TTC549 (cell line): ENCODE measurements at regions not wholly inside any gene's neighbourhood (a gene's known extent, or its start where the extent isn't known, plus 50 kb on each side); places are given as distances from the start of the nearest gene placed in this dataset.

Experiments used
- FAIRE-seq: peaks from 2 replicates; lab custom pipeline; 2012; peaks lifted over from hg19 to GRCh38; lab: Jason Lieb, UNC

DNA sequence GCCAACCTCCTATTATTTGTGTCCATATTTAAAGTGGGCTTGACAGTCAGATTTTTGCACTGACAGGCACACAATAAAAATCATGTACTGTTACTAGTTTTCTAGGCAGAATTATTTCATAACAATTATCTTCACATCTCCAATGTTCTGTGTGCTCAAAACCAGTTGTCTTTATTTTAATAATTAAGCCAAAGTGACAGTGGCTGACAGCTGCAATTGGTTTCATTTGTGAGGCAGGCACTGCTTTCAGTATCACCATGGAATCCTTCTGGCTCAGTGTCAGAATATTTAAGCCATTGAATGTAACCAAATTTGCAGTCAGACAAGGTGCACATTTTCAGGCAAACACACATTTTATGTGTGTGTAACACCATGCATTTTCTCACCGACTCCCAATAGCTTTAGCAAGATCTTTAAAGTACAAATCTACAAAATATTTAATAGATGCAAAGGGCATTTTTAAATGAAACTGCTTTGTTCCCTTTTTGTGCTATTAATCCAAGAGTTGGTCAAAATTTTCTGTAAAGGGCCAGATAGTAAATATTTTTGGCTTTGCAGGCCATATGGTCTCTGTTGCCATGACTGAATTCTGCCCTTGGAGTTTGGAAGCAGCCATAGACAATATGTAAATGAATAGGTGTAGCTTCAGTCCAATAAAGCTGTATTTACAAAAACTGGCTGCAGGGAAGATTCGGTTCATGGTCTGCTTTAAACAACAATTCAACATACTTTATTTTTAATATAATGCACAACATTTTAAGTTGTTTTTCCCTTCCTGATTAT is 486.0 kb downstream of the KCNJ2 start:
- FAIRE-seq: no peak

DNA sequence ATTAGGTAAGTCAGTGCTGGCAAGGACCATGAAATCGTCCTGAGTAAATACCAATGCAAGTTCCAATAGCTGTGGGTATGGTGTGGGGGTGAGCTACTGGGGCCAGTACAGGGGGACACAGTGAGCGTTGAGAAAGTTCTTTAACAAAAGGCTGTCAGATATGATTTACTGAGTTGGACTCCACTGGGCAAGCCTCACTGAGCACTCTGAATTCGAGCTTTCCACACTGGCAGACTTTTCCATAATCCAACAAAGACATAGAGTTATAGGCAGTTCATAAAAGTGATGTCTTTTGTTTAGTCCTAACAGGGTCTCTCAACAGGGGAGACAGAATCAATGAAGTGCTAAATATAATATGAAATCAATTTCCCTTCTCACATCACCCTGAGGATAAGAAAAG is 489.0 kb downstream of the KCNJ2 start:
- FAIRE-seq: no peak

DNA sequence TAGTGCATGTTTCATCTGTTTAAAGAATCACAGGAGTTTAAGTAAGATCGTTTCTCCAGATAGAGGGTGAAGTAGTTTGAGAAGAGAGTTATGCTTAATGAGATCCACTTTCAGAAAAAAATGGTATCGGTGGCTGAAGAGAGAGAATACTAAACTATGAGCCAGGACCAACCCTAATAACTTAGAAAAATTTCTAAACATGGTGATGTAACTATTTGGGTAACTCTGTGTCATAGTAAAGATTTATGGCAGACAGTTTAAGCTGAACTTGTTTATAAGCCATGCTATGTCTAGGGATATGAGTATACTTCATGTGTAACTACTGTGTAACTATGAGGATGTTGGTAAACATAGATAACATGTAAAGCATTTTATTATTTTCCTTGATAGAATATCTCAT is 489.5 kb downstream of the KCNJ2 start:
- no peak for FAIRE-seq

DNA sequence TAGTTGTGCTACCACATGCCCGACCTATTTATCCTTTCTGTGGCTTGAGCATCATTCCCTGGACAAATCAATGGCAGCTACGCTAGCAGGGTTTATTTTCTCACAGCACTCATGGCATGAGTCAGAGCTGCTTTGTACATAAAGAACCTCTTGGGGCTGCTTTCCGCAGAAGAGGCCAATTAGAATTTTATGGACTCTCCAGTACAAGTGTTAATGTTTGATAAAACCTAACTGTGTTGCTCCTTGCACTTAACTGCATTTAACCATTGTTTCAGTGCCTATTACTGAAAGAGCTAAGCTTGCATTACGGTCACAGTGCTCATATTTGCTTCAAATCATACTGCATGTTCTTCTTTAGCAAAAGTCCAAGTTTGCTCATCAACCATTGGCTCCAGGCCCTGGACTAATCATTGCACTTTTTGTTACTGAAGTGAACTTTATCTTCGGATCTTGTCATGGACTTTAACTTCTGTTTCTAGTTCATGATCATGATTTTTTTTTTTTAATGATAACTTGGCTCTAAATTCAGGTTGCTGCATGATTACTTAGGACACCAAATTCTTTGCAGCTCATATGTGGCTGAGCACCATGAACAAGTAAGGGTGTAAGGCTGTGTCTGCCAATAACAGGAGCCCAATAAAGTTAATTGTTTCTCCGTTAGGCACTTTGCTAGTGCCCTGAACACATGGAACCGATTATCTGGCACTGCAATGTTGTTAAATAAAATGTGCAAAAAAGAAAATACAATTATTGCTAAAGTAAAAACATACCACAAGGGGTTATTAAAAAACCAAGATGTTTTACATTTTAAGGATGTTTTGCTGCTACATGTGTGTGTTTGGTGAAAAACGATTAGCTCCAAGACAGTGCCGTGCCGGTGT is 492.2 kb downstream of the KCNJ2 start:
- FAIRE-seq: no peak

DNA sequence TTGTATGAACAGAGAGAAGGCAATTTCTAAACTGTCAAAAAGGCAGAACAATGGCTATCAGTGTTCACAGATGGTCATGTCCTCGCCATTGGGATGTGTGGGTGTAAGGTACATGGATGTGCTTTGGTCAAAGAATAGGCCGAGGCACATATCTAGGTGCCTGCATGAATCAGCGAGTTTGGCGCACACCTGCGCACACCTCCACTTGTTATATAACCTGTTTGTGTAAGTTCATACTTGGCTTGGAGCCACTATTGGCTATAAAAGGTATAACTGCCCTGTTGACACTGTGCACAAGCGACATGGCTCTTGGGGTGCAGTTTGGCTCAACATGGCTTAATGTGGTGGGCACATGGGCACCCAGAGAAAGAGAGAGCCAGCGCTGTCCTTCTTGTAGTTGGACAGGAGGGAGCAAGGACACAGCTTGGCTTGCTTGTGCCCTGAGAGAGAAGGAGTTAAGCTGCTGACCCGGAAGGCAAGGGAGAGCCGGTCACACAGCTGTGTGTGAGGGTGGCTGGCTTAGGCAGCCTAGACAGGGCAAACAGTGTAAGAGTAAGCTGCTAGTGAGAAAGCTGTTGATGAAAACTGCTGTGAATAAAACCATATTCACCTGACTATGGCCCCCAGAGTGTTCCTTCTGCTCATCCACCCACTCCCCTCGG is 499.1 kb downstream of the KCNJ2 start:
- no peak for FAIRE-seq

DNA sequence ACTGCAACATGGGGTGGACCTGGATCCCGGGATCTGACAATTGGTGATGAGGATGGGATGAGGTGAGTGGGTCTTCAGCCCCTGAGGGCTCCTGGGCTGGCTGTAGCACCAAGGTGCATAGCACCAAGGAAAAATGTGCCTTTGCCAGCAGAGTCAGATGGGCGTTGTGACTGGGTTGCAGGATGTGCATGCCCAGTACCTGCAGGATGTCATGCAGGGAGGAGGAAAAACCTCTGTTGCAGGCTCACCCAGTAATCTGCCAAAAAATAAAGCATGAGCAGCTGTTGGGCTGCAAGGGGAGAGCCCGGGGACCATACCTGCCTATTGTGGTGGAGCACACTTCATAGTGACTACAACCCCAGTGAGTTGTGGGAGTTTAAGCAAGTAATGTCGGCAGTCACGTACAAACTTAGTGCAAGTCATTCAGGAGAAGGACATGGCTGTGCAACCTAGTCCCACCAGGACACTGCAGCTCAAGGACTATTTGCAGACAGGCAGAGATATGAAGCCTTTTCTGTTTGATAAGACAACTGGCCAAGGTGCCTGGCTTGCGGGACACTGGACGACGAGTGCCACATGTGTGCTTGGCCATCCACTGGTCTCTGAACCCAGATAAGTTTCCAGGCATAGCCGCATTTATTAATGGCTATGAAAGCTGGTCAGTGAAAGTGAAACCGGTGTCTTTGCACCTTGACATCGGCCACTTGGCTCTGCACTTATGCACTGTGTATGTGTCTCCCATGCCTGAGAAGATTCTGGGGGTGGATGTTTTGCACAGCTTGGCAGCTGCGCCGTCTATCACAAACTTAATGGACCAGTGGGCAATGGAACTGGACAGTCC is 499.8 kb downstream of the KCNJ2 start:
- FAIRE-seq: no peak

DNA sequence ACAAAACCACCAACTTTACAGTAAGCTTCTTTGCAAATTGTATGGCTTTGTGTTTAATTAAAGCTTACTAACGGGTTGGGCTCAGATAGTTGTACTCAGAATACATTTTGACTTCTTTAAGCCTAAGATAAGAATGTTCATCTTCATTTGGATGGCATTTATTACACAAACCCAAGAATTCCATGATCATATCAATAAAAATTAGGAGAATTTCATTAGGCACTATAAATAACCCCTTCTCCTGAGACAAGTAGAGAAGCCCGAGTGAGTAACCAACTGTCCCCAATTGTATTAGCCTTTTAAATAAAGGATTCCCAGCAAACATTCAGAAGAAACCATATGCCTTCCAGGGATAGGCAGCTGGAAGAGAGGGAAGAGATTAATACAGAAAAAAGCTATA is 504.7 kb downstream of the KCNJ2 start:
- FAIRE-seq: no peak

DNA sequence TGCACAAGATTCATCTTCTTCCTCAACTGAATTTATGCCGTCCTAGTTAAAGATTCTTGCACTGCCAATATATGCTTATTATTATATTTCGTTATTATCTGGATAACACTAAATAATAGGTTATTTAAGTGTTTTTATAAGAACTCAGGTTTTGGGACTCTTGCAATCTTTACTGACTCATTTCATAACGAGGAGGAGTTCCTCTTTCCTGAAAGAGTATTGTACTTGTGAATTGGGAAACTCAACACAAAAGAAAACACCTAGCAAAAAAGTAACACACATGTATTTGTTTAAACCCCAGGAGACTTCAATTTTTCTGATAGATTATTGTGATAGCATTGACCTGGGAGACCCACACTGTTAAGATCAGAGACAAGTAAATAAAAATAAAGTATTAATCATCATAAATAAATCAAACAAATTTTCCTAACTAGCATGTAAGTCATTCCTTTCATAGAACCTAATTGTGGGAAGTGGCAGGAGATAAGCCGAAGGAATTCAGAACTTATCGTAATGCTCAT is 505.8 kb downstream of the KCNJ2 start:
- FAIRE-seq: no peak

DNA sequence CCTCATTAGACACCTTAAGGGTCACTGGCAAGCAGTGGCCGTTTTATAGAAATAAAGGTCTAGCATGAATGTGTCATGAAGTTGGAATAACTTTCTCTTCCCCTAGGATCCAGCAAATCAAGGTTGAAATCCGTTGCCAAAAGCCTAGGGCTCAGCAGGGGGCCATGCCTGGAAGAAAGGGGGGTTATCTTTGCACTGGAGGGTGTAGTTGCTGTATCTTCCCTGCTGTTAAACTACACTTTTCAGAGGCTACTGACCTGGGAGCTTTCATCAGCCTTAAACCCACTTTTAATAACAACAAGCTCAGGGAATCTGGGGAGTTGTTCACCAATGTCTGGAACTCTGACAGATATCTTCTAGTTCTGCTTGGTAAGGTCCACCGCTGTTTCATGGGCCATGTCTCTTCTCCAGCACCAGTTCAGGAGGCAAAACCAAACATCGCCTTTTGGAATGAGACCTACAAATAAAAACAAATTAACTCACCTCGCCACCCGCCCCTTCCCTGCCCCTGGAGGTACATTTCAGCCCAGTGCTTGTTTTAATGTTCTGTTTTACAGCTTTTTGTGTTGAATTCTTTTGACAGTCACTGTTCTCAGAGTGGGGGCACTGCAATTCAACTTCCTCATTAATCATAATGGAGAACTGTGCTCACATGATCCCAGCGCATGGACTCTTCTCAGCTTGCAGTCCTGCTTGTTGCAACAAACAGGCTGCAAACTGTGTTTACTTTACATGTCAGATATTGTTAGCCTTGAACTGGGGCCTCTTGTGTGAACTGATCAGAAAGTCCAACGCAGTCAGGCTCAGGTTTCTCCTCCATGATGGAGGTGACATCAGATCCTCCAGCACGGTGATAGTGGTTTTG is 508.7 kb downstream of the KCNJ2 start:
- FAIRE-seq: no peak

DNA sequence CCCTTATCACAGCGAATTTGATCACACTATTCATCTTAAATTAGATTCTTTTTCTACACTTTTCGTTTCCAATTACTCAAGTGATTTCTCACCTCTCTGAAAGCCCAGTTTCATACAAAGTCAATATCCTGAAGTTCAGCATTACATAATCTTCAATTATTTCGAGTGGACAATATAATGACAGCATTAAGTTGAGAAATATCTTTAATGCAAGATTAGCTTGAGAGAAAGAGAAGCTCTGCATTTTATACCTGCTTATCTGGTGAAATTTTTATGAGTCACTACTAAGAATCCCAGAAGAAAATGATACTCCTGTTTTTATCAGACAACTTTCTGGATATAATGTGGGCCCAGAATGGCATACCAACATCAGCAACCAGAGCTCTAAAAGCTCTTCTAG is 509.6 kb downstream of the KCNJ2 start:
- FAIRE-seq: no peak

DNA sequence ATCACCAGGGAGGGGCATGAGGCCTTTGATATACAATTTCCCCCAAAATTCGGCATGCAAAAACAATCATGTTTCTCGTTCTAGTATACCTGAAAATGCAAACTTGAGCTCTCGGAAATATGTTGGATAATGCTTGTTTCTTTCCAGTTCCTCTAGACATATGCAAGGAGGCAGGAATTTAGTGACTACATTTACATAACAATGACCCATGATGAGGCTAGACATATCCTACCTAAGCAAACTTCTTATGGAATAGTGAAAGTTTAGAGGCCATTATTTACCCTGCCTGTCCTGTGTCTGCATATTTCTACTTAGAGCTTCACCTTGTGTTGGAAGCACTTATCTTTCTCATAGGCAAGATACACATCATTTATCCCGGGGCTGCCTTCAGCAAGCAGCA is 514.6 kb downstream of the KCNJ2 start:
- no peak for FAIRE-seq

DNA sequence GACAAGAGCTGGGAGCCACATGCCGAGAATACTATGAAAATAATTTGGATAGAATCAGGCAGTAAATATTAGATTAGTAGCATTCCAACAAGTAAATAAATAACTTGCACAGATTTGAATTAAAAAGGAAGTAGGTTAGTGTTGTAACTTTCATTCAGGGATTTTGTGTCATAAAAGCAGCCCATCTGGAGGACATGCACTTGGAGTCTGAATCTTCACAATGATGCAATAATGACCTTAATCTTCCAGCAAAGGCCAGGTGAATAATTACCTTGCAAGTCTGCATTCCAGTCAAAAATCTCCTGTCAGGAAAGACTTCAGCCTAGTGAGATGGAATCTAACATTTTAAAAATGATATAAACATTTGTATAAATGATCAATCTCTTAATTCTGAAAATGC is 518.1 kb downstream of the KCNJ2 start:
- no peak for FAIRE-seq

DNA sequence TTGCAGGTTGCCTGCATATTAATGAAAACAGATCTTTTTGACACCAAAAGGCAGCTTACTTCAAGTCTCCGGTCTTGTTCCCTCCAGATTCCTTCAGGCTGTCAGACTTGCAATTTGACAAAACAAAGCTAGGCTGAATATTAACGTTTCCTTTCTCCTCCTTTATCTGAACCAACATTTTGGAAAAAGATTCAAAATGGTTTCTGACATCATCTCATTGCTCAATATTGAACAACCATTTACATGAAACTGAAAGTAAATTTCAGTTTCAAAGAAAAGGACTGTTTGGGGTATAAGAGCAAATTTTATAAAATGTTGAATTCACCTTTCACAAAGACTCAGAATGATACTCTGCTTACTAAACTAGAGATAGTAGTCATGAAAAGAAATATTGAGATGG is 521.8 kb downstream of the KCNJ2 start:
- FAIRE-seq: no peak

DNA sequence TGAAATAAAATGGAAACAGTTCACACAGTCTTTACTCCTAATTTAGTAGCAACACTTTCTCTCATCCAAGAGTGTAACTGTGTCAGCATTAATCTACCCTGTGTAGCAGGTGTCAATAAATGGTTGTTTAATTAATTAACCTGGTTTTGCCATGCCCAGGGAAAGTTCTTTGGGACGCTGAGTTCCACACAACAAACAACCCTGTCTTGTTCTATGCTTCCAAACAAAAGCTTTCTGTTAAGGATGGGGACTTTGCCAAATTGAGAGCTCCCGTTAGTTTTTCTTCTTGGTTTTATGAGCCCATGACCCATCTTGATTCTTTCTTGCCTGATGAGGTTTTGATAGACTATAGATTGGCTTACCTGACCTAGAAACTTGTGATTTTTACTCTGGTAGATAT is 530.1 kb downstream of the KCNJ2 start:
- no peak for FAIRE-seq

DNA sequence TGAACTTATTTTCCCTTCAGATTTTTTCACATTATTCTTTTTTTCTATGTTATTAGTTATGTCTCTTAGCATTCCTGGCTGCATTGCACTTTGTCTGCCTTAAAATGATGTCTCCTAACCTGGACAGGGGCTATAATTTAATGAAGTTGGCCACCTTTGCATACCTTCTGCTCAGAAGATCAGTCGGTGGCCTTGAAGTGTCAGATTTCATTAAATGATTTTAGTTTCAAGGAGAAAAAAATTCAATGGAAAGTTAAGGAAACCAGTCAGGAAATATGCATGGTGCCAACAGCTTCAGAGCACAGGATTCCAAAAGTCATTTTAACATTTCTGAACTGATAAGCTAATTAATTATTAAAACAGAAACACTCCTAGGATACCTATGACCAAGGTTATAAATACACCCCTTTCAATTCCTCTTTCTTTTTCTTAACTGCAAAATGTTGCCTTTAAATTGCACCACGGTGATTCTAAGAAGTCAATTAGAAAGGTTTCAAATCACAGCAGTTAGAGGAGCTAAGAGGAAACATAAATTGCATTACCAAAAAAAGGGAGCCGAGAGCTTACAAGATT is 533.4 kb downstream of the KCNJ2 start:
- no peak for FAIRE-seq

DNA sequence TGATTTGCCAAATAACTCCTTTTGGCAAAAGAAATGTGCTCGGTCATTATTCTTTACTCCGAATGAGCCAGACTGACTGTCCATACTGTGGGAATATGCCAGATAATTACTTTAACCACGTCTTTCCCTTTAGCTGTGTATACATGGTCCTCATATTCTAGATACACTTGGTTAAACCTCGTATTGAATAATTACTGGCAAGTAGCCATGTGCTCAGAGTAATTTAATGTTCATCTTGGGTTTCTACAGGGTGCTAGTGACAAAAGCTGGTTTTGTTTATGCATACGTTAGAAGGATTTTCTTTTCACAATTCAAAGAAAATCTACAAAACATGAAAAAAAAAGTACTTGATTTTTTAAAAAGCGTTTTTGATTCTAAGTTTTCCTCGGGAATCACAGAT is 540.3 kb downstream of the KCNJ2 start:
- no peak for FAIRE-seq

DNA sequence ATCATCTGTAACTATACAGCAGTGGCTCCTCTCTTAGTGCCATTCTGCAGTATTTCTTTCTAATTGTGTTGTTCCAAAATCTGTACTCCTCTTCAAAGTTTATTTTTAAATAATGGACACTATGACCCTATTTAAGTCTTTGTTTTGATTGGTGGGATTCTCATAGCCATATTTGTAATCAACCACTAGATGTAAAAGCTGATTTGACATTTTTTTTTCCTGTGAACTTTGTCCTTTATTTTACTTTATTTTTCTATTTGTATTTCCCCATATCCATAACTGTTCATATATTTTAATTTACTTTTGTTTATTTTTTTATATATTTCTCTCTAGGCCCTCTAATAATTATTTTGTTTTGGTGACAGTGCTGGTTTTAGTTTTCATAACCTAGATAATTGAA is 544.4 kb downstream of the KCNJ2 start:
- FAIRE-seq: no peak

DNA sequence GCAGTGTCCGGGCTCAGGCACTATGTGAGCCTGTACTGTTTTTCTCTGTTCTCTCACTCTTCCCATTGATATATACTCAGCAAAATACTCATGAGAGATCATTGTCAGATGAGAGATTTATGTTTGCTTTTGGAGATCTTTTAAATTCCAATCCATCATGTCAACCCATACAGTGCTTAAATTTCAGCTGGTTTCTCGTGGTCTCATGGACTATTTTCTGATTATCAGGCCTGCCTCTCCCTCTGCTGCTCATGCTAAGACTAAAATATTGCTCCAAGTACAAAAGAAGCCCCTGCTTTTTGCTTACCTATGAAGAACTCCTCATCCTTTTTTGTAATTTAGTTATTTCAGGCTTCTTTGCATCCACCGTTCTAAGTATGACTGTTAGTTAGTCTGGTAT is 547.2 kb downstream of the KCNJ2 start:
- no peak for FAIRE-seq

DNA sequence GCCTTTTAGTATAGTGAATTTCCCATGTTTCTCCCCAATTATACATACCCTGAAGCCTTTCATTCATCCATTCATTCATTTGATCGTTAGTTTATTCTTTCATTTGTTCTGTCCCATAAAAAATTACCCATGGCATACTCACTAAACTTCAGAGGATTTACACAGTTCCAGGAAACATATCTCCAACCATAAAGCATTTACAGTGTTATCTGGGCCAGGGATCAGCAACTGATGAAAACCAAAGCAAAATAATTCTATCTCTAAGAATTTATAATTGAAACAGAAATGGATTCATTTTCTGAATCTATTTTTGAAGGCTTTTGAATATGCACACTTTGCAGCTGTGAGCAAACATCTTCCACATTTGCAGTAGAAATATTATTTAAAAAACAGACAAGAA is 547.7 kb downstream of the KCNJ2 start:
- no peak for FAIRE-seq

DNA sequence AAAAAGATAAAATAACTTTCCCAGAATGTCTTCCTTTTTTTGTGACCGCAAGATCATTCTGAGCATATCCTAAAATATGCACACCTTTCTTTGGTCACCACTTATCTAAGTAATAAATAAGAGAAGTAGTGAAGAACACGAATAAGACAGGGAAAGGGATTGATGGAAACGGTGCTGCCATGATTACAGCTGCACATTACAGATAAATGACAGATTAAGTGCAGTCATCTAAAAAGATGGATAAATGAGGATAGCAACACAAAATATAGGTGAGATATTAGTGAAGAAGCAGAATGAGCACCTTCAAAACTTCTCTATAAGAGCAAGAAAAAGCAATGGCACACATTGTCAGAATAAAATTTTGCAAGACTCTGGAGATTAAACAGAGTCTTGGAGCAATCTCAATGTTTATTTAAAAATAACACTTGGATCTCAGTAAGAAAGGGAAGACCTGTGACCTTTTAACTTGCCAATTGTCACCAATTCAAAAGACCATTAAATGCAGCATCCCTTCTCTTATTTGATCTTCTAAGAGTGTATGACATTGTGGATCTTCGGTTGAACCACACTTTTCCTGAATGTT is 567.1 kb downstream of the KCNJ2 start:
- FAIRE-seq: no peak
